A549 (cell line): ENCODE measurements at regions not wholly inside any gene's neighbourhood (a gene's known extent, or its start where the extent isn't known, plus 50 kb on each side); places are given as distances from the start of the nearest gene placed in this dataset.

ENCODE experiments used
- GATA3 ChIP-seq: IDR thresholded peaks from 2 replicates; pipeline ENCODE4 v1.6.1; 2012; ENCODE audit warnings: borderline replicate concordance
- HDAC2 ChIP-seq: fragments of 200-600 bp; sonication (generic); IDR thresholded peaks from 2 replicates; pipeline ENCODE4 v1.6.1; 2016
- MAZ ChIP-seq: fragments of 150-350 bp; IDR thresholded peaks from 2 replicates; pipeline ENCODE4 v1.6.1; 2014; ENCODE audit warnings: antibody characterized with exemption, low read depth, low read length, borderline replicate concordance
- MYC ChIP-seq: IDR thresholded peaks from 2 replicates; pipeline ENCODE4 v1.6.1; 2012; ENCODE audit warnings: mild to moderate bottlenecking, inconsistent platforms, low read length, improper control_type of control experiment, borderline replicate concordance
- PHF8 ChIP-seq: fragments of 200-600 bp; sonication (generic); IDR thresholded peaks from 2 replicates; pipeline ENCODE4 v1.6.1; 2016; ENCODE audit warnings: low read depth, mild to moderate bottlenecking, antibody characterized with exemption, moderate library complexity, borderline replicate concordance
- RAD21 ChIP-seq, 2 experiments: fragments of >200 bp in 1 of 2; sonication (Bioruptor Twin) in 1 of 2; formaldehyde crosslinking in 1 of 2; IDR thresholded peaks in 1 of 2; conservative IDR thresholded peaks in 1 of 2; 2 replicates in 1 of 2; 3 replicates in 1 of 2; pipeline ENCODE4 v1.6.1; 2012 to 2018; ENCODE audit warnings: inconsistent platforms in 1 of 2
- RFX5 ChIP-seq: fragments of 450-650 bp; IDR thresholded peaks from 2 replicates; pipeline ENCODE4 v1.7.1; 2014; ENCODE audit warnings: antibody characterized with exemption, mild to moderate bottlenecking, moderate library complexity
- TF ChIP-seq, protein P1 (sequence below): fragments of >200 bp; sonication (Bioruptor Twin); formaldehyde crosslinking; IDR thresholded peaks from 3 replicates; pipeline ENCODE4 v1.5.1; 2016
- TF ChIP-seq, protein P2 (sequence below): fragments of >200 bp; sonication (Bioruptor Twin); formaldehyde crosslinking; IDR thresholded peaks from 3 replicates; pipeline ENCODE4 v1.6.1; 2016
- TF ChIP-seq, protein P3 (sequence below): IDR thresholded peaks from 2 replicates; pipeline ENCODE4 v1.6.1; 2012
- TF ChIP-seq, protein P4 (sequence below): IDR thresholded peaks from 2 replicates; pipeline ENCODE4 v1.6.1; 2012

DNA sequence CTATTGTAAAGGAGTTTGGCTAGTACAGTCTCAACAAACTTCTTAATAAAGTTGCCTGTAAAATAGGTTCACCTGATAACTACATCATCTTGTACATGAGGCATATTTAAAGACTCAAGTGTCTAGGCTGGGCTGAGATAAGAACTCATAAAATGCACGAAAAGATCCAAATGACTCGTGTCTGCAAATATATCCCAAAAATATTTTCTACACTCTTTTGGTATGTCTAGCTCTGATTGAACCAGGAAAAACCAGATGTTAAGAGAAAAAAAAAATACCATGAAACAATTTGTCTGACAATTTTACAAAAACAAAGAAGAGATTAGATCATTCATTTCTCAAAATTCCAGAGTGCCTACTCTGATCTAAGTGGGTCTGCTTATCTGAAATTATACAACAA lies 166.9 kb upstream of the OSR1 start:
- TF ChIP-seq, protein P1, sequence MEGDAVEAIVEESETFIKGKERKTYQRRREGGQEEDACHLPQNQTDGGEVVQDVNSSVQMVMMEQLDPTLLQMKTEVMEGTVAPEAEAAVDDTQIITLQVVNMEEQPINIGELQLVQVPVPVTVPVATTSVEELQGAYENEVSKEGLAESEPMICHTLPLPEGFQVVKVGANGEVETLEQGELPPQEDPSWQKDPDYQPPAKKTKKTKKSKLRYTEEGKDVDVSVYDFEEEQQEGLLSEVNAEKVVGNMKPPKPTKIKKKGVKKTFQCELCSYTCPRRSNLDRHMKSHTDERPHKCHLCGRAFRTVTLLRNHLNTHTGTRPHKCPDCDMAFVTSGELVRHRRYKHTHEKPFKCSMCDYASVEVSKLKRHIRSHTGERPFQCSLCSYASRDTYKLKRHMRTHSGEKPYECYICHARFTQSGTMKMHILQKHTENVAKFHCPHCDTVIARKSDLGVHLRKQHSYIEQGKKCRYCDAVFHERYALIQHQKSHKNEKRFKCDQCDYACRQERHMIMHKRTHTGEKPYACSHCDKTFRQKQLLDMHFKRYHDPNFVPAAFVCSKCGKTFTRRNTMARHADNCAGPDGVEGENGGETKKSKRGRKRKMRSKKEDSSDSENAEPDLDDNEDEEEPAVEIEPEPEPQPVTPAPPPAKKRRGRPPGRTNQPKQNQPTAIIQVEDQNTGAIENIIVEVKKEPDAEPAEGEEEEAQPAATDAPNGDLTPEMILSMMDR, result no peak
- TF ChIP-seq, protein P2, sequence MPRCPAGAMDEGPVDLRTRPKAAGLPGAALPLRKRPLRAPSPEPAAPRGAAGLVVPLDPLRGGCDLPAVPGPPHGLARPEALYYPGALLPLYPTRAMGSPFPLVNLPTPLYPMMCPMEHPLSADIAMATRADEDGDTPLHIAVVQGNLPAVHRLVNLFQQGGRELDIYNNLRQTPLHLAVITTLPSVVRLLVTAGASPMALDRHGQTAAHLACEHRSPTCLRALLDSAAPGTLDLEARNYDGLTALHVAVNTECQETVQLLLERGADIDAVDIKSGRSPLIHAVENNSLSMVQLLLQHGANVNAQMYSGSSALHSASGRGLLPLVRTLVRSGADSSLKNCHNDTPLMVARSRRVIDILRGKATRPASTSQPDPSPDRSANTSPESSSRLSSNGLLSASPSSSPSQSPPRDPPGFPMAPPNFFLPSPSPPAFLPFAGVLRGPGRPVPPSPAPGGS, result no peak
- TF ChIP-seq MAZ (no peak), HDAC2 (no peak), GATA3 (no peak), MYC (no peak), RFX5 (no peak), PHF8 (no peak), RAD21 (conservative IDR thresholded peaks at IDR 0.05 in 1 of 2, IDR thresholded peaks at IDR 0.05 in 1 of 2) (no peak)
- TF ChIP-seq, protein P3, sequence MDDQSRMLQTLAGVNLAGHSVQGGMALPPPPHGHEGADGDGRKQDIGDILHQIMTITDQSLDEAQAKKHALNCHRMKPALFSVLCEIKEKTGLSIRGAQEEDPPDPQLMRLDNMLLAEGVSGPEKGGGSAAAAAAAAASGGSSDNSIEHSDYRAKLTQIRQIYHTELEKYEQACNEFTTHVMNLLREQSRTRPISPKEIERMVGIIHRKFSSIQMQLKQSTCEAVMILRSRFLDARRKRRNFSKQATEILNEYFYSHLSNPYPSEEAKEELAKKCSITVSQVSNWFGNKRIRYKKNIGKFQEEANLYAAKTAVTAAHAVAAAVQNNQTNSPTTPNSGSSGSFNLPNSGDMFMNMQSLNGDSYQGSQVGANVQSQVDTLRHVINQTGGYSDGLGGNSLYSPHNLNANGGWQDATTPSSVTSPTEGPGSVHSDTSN, result no peak
- TF ChIP-seq, protein P4, sequence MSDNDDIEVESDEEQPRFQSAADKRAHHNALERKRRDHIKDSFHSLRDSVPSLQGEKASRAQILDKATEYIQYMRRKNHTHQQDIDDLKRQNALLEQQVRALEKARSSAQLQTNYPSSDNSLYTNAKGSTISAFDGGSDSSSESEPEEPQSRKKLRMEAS, result no peak
